ENCODE measurements at regions not wholly inside any gene's neighbourhood (a gene's known extent, or its start where the extent isn't known, plus 50 kb on each side); places are given as distances from the start of the nearest gene placed in this dataset.

DNA sequence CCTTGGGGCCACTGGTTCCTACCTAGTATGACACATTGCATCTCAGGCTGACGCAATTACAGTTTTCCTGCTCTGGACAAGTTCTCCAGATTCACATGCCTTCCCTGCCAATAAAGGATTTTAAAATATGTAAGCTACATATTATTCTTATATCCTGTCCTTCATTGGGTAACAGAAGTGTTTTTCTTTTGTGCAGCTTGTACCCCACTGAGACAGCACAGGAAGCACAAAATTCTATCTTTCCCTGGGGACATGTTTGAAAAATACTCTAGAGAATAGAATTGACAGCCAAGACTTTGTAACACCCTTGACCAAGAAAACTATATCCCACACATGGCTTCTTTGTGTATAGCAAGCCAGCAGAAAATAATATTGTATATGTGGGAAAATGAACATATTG is 456.8 kb downstream of the MAFB start:
- Mint-ChIP-seq H3K4me3 (no peak overlapping the region), H3K9me3 (no peaks in the 10 kb centered on the region), H3K36me3 (ENCODE audit: low read depth) (peaks cover 10% of the 10 kb centered on the region; the same call in 2 of the 3 replicates), H3K27me3 (ENCODE audit: insufficient read depth, low read depth, poor library complexity) (peaks cover 5% of the 10 kb centered on the region), H3K4me1 (peaks cover 7% of the 10 kb centered on the region), H3K27ac (no peak overlapping the region)
- Histone ChIP-seq H3K27me3 (ENCODE audit: insufficient read depth) (no peaks in the 10 kb centered on the region), H3F3A (replicated peaks; ENCODE audit: low read depth) (no peaks in the 10 kb centered on the region), H3K9me2 (ENCODE audit: insufficient read depth) (peaks cover 10% of the 10 kb centered on the region), H3K36me3 (ENCODE audit: insufficient read depth) (no peaks in the 10 kb centered on the region), H2AFZ (no peak overlapping the region), H3K4me3 (no peak overlapping the region), H3K27ac (ENCODE audit: low read depth) (no peak overlapping the region), H3K79me2 (replicated peaks; ENCODE audit: insufficient read depth) (no peaks in the 10 kb centered on the region), H4K20me1 (replicated peaks; ENCODE audit: insufficient read depth) (no peaks in the 10 kb centered on the region), H3K4me2 (no peak overlapping the region), H3K4me1 (ENCODE audit: insufficient read depth) (peaks cover 4% of the 10 kb centered on the region; the same call in 1 of the 2 replicates)
- ATAC-seq, result no peak
- TF ChIP-seq, protein P1, sequence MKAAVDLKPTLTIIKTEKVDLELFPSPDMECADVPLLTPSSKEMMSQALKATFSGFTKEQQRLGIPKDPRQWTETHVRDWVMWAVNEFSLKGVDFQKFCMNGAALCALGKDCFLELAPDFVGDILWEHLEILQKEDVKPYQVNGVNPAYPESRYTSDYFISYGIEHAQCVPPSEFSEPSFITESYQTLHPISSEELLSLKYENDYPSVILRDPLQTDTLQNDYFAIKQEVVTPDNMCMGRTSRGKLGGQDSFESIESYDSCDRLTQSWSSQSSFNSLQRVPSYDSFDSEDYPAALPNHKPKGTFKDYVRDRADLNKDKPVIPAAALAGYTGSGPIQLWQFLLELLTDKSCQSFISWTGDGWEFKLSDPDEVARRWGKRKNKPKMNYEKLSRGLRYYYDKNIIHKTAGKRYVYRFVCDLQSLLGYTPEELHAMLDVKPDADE (IDR thresholded peaks at IDR 0.05), result no peak
- TF ChIP-seq STAT1 (IDR thresholded peaks at IDR 0.05; ENCODE audit: unreplicated experiment), result no peak
- DNase-seq (ENCODE audit: low spot score), result no peak

DNA sequence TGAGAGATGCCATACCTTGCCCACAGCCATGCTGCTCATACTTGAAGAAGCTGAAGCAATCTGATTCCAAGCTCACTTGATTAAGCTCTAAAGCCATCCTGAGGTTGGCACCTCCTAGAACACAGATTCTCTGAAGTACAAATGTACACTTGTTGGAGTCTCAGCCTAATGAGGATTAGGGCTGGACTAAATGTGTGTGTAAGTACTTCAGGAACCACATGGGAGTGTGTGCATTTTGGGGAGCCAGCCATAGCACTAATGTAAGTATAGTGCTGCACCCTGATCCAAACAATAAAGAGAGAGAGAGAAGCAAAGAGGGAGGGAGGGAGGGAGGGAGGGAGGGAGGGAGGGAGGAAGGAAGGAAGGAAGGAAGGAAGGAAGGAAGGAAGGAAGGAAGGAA is 458.6 kb downstream of the MAFB start:
- Mint-ChIP-seq H3K4me3 (no peak overlapping the region), H3K9me3 (no peaks in the 10 kb centered on the region), H3K36me3 (ENCODE audit: low read depth) (peaks cover 10% of the 10 kb centered on the region; the same call in 2 of the 3 replicates), H3K4me1 (peaks cover 7% of the 10 kb centered on the region), H3K27ac (no peak overlapping the region), H3K27me3 (ENCODE audit: insufficient read depth, low read depth, poor library complexity) (peaks cover 2% of the 10 kb centered on the region)
- no peaks in the 10 kb centered on the region for H3K79me2 ChIP-seq (replicated peaks; ENCODE audit: insufficient read depth)
- H2AFZ ChIP-seq, result no peak overlapping the region
- peaks cover 4% of the 10 kb centered on the region; the same call in 1 of the 2 replicates for H3K4me1 ChIP-seq (ENCODE audit: insufficient read depth)
- no peaks in the 10 kb centered on the region for H3F3A ChIP-seq (replicated peaks; ENCODE audit: low read depth)
- H3K27me3 ChIP-seq (ENCODE audit: insufficient read depth), result no peaks in the 10 kb centered on the region
- DNase-seq (ENCODE audit: low spot score), result no peak
- no peak for ATAC-seq
- H4K20me1 ChIP-seq (replicated peaks; ENCODE audit: insufficient read depth), result no peaks in the 10 kb centered on the region
- no peak overlapping the region for H3K4me3 ChIP-seq
- peaks cover 11% of the 10 kb centered on the region for H3K9me2 ChIP-seq (ENCODE audit: insufficient read depth)
- H3K27ac ChIP-seq (ENCODE audit: low read depth), result no peak overlapping the region
- H3K36me3 ChIP-seq (ENCODE audit: insufficient read depth), result no peaks in the 10 kb centered on the region
- H3K4me2 ChIP-seq, result no peak overlapping the region
- TF ChIP-seq, protein P2, sequence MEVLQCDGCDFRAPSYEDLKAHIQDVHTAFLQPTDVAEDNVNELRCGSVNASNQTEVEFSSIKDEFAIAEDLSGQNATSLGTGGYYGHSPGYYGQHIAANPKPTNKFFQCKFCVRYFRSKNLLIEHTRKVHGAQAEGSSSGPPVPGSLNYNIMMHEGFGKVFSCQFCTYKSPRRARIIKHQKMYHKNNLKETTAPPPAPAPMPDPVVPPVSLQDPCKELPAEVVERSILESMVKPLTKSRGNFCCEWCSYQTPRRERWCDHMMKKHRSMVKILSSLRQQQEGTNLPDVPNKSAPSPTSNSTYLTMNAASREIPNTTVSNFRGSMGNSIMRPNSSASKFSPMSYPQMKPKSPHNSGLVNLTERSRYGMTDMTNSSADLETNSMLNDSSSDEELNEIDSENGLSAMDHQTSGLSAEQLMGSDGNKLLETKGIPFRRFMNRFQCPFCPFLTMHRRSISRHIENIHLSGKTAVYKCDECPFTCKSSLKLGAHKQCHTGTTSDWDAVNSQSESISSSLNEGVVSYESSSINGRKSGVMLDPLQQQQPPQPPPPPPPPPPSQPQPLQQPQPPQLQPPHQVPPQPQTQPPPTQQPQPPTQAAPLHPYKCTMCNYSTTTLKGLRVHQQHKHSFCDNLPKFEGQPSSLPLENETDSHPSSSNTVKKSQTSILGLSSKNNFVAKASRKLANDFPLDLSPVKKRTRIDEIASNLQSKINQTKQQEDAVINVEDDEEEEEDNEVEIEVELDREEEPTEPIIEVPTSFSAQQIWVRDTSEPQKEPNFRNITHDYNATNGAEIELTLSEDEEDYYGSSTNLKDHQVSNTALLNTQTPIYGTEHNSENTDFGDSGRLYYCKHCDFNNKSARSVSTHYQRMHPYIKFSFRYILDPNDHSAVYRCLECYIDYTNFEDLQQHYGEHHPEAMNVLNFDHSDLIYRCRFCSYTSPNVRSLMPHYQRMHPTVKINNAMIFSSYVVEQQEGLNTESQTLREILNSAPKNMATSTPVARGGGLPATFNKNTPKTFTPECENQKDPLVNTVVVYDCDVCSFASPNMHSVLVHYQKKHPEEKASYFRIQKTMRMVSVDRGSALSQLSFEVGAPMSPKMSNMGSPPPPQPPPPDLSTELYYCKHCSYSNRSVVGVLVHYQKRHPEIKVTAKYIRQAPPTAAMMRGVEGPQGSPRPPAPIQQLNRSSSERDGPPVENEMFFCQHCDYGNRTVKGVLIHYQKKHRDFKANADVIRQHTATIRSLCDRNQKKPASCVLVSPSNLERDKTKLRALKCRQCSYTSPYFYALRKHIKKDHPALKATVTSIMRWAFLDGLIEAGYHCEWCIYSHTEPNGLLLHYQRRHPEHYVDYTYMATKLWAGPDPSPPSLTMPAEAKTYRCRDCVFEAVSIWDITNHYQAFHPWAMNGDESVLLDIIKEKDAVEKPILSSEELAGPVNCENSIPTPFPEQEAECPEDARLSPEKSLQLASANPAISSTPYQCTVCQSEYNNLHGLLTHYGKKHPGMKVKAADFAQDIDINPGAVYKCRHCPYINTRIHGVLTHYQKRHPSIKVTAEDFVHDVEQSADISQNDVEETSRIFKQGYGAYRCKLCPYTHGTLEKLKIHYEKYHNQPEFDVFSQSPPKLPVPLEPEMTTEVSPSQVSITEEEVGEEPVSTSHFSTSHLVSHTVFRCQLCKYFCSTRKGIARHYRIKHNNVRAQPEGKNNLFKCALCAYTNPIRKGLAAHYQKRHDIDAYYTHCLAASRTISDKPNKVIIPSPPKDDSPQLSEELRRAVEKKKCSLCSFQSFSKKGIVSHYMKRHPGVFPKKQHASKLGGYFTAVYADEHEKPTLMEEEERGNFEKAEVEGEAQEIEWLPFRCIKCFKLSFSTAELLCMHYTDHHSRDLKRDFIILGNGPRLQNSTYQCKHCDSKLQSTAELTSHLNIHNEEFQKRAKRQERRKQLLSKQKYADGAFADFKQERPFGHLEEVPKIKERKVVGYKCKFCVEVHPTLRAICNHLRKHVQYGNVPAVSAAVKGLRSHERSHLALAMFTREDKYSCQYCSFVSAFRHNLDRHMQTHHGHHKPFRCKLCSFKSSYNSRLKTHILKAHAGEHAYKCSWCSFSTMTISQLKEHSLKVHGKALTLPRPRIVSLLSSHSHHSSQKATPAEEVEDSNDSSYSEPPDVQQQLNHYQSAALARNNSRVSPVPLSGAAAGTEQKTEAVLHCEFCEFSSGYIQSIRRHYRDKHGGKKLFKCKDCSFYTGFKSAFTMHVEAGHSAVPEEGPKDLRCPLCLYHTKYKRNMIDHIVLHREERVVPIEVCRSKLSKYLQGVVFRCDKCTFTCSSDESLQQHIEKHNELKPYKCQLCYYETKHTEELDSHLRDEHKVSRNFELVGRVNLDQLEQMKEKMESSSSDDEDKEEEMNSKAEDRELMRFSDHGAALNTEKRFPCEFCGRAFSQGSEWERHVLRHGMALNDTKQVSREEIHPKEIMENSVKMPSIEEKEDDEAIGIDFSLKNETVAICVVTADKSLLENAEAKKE (CRISPR knock-in tag; IDR thresholded peaks at IDR 0.05), result no peak
- no peak for TF ChIP-seq STAT1 (IDR thresholded peaks at IDR 0.05; ENCODE audit: unreplicated experiment)
- TF ChIP-seq POLR2AphosphoS5 (IDR thresholded peaks at IDR 0.05; ENCODE audit: low read depth), result no peak
- no peak for TF ChIP-seq NANOG (IDR thresholded peaks at IDR 0.05; ENCODE audit: borderline replicate concordance)
- TF ChIP-seq JUNB (IDR thresholded peaks at IDR 0.05; ENCODE audit: unreplicated experiment), result no peak
- TF ChIP-seq, protein P3, sequence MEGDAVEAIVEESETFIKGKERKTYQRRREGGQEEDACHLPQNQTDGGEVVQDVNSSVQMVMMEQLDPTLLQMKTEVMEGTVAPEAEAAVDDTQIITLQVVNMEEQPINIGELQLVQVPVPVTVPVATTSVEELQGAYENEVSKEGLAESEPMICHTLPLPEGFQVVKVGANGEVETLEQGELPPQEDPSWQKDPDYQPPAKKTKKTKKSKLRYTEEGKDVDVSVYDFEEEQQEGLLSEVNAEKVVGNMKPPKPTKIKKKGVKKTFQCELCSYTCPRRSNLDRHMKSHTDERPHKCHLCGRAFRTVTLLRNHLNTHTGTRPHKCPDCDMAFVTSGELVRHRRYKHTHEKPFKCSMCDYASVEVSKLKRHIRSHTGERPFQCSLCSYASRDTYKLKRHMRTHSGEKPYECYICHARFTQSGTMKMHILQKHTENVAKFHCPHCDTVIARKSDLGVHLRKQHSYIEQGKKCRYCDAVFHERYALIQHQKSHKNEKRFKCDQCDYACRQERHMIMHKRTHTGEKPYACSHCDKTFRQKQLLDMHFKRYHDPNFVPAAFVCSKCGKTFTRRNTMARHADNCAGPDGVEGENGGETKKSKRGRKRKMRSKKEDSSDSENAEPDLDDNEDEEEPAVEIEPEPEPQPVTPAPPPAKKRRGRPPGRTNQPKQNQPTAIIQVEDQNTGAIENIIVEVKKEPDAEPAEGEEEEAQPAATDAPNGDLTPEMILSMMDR (conservative IDR thresholded peaks at IDR 0.05; ENCODE audit: low read depth in 2 of 2), result no peak
- TF ChIP-seq, protein P4, sequence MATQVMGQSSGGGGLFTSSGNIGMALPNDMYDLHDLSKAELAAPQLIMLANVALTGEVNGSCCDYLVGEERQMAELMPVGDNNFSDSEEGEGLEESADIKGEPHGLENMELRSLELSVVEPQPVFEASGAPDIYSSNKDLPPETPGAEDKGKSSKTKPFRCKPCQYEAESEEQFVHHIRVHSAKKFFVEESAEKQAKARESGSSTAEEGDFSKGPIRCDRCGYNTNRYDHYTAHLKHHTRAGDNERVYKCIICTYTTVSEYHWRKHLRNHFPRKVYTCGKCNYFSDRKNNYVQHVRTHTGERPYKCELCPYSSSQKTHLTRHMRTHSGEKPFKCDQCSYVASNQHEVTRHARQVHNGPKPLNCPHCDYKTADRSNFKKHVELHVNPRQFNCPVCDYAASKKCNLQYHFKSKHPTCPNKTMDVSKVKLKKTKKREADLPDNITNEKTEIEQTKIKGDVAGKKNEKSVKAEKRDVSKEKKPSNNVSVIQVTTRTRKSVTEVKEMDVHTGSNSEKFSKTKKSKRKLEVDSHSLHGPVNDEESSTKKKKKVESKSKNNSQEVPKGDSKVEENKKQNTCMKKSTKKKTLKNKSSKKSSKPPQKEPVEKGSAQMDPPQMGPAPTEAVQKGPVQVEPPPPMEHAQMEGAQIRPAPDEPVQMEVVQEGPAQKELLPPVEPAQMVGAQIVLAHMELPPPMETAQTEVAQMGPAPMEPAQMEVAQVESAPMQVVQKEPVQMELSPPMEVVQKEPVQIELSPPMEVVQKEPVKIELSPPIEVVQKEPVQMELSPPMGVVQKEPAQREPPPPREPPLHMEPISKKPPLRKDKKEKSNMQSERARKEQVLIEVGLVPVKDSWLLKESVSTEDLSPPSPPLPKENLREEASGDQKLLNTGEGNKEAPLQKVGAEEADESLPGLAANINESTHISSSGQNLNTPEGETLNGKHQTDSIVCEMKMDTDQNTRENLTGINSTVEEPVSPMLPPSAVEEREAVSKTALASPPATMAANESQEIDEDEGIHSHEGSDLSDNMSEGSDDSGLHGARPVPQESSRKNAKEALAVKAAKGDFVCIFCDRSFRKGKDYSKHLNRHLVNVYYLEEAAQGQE (IDR thresholded peaks at IDR 0.05; ENCODE audit: unreplicated experiment), result no peak
- TF ChIP-seq CREB1 (CRISPR knock-in tag; IDR thresholded peaks at IDR 0.05; ENCODE audit: low read depth), result no peak
- TF ChIP-seq EZH2phosphoT487 (IDR thresholded peaks at IDR 0.05; ENCODE audit: unreplicated experiment), result no peak
